Peyer's patch (tissue), 4 donors: ENCODE measurements at regions not wholly inside any gene's neighbourhood (a gene's known extent, or its start where the extent isn't known, plus 50 kb on each side); places are given as distances from the start of the nearest gene placed in this dataset.

Source experiments
- POLR2A ChIP-seq, 2 donors: fragments of 450-650 bp; IDR thresholded peaks; one replicate each; pipeline ENCODE4 v1.5.1; 2017; ENCODE audit warnings: antibody characterized with exemption in 2 of 2, mild to moderate bottlenecking in 2 of 2, moderate library complexity in 2 of 2
- TF ChIP-seq, protein P1 (sequence below), 6 experiments: fragments of 450-650 bp in 4 of 6; fragments of 200-600 bp in 2 of 6; sonication (generic) in 1 of 6; IDR thresholded peaks; one replicate each; pipeline ENCODE4 v1.5.1; 2017 to 2019; ENCODE audit warnings: antibody characterized with exemption in 6 of 6, mild to moderate bottlenecking in 3 of 6, moderate library complexity in 1 of 6

- no peak for TF ChIP-seq POLR2A (IDR thresholded peaks at IDR 0.05)
- TF ChIP-seq, protein P1, sequence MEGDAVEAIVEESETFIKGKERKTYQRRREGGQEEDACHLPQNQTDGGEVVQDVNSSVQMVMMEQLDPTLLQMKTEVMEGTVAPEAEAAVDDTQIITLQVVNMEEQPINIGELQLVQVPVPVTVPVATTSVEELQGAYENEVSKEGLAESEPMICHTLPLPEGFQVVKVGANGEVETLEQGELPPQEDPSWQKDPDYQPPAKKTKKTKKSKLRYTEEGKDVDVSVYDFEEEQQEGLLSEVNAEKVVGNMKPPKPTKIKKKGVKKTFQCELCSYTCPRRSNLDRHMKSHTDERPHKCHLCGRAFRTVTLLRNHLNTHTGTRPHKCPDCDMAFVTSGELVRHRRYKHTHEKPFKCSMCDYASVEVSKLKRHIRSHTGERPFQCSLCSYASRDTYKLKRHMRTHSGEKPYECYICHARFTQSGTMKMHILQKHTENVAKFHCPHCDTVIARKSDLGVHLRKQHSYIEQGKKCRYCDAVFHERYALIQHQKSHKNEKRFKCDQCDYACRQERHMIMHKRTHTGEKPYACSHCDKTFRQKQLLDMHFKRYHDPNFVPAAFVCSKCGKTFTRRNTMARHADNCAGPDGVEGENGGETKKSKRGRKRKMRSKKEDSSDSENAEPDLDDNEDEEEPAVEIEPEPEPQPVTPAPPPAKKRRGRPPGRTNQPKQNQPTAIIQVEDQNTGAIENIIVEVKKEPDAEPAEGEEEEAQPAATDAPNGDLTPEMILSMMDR (IDR thresholded peaks at IDR 0.05), result no peak
Measured at GRCh38 chr9:82132024-82132423, 143.5 kb downstream of the SPATA31D1 start.
